ENCODE measurements at regions not wholly inside any gene's neighbourhood (a gene's known extent, or its start where the extent isn't known, plus 50 kb on each side); places are given as distances from the start of the nearest gene placed in this dataset.

DNA sequence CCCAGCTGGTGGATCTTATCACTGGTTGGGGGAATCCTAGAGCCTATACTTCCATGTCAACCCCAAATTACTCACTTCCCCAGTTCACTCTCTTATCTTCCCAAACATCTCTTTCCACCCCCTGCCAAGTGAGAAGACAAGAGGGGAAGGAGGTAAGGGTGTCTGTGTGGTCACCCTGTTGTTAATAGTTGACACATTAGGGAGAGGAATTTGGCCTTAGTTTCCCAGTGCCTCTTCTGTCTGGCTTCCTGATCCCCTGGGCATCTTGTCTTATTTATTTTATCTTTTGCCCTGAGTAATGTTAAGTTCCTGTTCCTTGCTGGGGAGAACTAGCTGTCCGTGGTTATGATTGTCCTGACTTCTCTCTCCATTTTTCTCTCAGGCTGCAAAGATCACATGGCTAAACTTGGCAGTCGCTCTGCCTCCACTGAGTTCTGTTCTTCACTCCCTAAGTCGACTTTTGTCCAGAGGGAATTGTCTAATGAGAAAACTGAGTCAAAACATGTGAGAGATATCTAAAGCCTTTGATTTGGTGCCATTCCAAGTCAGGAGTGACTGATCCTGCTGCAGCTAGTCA, 157.1 kb upstream of the SYT6 start:
- DNase-seq = no peak

DNA sequence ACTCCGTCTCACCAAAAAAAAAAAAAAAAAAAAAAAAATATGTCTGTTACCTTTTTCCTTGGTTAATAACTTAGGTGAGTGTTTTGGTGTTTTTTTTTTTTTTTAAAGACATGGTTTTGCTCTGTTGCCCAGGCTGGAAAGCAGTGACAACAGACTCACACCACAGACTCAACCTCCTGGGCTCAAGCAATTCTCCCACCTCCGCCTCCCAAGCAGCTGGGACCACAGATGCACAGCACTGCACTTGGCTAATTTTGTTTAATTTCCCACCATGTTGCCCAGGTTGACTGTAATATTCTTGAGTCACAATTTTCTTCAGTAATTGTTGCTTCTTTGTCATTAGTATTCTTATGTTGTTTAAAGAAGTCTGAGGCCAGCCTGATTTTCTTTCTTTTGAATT, 149.2 kb upstream of the SYT6 start:
- DNase-seq = no peak

DNA sequence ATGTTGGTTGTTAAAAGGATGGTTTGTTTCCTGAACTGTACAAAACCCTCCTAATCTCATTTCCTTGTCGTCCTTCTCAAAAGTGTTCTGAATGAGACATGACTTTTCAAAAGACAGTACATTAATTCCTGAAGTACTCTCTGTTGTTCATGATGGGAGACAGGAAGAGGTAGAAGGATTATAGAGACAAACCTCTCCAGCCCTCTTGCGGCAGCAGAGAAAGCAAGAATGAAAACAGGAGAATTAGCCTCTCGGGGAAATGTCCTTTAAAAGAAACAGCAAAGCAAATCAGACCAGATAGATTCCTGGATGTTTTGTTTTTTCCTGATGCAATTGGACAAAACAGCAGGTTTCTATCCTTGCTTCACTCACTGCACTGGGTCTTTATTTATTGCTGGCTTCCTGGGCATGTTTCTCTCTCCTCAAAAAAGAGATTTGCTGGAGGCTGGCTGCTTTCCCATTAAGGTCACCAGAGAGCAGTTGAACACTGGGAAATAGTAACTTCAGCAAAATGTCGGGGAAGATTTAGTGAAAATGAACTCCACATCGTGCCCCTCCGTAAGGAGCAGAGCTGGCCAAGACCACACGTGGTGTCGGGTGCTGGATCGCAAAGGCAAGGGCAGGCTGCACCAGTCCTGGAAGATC, 145.8 kb upstream of the SYT6 start:
- no peak for DNase-seq

DNA sequence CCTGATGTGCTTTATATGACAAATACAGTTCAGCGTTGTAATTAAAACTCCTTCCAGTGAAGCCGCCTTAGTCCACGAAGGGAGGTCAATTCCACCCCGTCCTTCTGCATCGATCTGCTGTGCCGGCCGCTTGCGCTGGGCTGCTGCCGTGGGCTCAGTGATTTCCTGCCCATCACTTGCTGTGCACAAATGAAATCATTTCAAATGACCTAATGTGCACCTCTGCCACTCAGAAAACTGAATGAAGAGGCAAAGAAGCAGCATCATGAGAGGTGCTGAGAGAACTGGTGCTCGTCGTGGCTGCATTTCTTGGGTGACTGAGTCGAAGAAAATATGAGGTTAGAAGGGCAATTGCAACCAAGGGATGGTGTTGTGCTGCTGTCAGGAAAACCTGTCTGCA, 144.3 kb upstream of the SYT6 start:
- DNase-seq = no peak

DNA sequence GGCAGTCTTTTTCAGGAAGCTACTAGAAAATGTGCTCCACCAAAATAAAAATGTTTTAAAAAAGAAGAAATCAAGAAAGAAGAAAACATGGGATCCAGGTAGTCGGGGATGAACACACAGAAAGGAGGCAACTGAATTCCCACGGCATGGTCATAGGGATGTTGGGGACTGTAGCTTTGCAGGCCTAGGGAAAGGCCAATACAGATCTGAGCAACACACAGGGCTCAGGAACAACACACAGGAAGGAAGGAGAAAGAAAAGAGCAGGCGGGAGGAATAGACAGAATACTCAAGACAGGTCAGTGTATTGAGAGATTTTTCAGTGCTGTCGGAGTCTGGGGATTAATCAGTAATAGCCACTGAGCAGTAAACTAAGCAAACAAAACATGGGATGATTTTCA, 142.7 kb upstream of the SYT6 start:
- DNase-seq = no peak

DNA sequence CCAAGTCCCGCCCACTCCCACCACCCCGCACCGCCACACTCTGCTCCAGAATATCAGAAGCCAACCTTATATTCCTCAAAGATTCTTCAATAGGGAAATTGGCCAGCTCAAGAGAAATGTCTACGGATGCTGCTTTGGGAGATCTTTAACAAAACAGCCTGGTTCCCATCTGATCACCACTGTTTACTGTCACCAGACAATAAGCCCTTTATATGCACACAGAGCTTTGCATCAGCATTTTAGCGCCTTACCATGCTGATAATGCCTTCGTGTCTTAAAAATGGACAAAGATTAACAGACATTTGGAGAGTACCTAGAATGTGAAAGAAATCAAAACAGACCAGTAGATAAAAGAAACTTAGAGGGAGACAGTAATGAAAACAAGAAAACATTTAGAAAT, 141.7 kb upstream of the SYT6 start:
- no peak for DNase-seq

DNA sequence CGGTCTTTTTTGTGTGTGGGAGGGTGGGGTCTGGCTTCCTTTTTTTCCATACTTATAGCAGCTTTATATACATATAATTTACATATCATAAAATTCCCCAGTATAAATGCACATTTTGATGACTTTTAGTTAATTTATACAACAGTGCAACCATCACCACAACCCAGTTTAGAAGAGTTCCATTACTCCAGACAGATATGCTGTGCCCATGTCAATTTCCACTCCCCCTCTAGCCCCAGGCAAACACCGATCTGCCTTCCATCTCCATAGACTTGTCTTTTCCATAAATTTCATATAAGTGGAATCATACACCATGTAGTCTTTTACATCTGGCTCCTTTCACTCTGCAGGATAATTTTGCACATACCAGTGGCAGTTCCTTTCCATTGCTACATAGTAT, 139.2 kb upstream of the SYT6 start:
- DNase-seq = no peak

DNA sequence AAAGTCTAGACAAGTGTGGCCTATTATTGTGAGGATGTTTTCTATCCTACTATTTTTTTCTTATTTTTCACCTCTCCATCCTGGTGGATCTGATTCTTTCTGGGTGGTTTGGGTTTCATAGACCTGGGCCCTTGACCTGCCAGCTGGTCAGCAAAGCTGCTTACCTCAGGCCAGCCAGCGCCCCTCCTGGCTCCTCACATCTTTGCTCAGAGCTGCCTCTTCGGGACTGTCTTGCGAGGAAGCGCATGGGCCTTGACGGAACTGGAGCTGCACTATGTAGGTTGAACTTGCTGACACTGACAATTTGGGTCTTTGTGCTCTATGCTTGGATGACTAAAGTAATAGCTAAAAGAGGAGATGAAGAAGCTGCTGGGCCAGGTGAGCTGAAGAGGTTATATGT, 138.5 kb upstream of the SYT6 start:
- DNase-seq = no peak

DNA sequence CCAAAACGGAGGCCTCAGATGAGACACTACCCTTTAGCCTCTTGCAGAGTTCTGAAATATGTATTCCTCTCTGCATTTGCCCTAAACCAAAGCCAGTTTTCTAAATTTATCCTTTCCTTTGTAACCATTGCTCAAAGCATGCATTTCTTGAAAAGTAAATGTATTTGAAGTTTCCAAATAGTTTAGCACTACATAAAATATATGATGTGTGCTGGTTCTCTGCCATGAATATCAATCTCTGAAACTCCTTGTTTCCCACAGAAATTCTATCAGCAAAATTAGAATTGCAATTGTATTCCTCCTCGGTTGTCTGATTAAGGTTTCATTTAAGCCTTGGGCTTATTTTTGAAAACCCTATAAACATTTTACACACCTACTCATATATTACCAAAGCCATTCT, 137.1 kb upstream of the SYT6 start:
- DNase-seq = no peak

DNA sequence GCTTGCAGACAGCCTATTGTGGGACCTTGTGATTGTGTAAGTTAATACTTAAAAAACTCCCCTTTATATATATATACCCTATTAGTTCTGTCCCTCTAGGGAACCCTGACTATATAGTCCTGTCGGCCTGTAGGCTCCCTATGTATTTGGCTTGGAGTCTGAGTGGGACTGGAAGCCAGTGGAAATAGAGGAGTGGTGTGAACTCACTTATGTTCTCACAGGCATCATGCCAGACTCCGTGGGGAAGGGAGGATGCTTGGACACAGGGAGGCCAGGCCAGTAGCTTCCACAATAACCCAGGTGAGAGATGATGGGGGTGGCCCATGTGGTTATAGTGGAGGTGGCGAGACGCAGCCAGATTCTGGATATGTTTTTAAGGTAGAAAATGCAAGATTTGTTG, 136.7 kb upstream of the SYT6 start:
- no peak for DNase-seq

DNA sequence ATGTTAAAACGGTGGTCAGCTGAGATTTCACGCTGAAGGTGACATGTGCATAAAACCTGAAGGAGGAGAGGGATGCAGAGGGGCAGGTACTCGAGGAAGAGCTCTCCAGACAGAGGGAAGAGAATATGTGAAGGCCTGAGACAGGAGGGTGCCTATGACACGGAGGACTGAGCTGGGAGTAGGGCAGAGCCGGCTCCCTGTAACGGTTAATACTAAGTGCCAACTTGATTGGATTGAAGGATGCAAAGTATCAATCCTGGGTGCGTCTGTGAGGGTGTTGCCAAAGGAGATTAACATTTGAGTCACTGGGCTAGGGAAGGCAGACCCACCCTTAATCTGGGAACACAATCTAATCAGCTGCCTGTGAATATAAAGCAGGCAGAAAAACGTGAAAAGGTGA, 136.2 kb upstream of the SYT6 start:
- no peak for DNase-seq

DNA sequence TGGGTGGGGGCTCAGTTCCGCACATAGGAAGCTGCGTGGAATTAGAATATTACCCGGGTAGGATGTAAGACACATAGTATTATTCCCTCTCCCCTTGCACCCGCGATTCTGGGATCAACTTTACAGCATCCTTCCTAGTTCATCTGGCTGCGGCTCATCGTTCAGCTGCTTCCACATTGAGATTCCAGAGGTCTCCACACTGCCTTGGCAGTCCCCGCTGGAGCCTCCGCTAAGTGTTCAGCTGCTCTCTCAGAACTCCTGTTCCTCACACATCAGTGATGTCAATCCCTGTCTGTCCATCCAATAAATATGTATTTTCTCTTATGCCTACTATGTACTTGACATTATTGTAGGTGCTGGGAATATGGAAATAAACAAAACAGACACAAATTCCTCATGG, 135.6 kb upstream of the SYT6 start:
- no peak for DNase-seq

DNA sequence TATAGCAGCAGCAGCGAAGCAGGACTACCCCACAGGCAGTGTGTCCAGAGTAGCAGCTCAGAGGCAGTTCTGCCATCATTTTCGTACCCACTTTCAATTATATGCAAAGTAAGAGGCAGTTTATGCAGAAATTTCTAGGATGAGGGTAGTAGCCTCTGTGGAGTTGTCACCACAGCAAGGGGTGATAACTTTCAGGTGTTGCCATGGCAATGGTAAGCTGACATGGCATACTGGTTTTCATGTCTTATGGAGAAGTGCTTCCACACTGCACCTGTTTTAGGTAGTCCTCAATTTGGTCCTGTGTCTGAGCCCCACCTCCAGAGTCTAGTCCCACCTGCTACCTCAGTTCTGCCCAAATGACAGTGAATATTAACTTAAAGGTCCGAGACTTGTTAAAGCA, 133.3 kb upstream of the SYT6 start:
- no peak for DNase-seq

DNA sequence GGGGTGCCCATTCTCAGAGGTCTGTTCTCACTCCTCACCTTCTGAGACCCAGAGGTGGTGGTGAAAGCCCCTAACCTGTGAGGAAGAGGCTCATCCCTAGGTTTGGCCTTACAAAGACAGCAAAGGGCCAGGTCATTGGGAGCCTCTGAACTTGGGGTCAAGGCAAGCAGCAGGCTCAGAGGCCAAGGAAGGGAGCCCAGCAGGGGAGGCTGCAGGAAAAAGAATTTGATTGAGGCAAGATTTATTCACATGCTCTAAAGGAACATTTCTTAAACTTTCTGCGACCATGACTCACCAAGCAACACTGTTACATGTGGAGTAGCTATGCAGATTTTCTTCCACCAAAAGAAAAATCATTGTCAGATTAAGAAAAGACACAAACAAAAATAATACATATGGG, 132.5 kb upstream of the SYT6 start:
- DNase-seq = no peak

DNA sequence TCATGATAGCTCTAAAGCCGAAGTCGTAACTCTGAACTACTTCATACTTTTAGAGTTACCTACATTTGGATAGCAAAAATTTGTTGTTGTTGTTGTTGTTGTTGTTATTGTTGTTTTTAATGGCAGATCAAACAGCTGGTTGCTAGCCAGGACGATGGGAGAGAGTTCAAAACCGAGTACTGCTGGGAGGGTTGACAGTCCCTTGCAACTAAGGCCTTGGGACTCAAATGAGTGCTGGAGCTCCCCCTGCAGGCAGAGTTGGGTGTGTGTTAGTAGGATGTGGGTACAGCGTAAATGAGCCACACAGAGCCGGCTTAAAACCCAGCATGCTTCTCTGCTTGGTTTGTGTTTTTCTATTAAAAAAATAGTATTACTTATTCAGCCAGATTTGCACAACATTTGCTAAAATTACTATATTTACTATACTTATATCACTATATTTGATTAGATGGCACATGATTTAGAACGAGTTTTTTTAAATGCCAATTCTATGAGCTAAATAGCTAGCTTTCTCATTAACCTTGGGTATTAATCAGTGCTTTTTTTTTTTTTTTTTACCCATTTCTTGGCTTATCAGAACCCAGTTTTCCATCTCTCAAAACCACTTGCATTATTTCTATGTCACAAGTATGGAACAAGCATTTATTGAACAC, 129.2 kb upstream of the SYT6 start:
- DNase-seq = peak; percentile 76

DNA sequence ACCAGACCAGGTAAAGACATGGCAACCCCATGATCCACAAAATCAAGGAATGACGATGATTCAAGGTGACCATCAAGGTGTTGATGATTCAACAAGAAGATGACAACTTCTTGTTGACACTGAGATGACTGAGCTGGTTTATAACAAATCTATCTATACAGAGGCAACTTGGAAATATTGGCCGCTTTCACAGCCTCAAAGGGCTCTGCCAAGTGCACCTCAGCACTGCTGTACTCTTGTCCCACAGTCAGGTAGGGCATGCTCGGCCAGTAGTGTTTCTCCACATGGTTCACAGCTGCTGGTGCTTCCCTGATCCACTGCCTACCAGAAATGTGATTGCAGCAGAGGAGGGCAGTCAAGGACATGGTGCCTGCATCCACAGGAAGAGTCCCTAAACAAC, 125.2 kb upstream of the SYT6 start:
- DNase-seq = no peak

DNA sequence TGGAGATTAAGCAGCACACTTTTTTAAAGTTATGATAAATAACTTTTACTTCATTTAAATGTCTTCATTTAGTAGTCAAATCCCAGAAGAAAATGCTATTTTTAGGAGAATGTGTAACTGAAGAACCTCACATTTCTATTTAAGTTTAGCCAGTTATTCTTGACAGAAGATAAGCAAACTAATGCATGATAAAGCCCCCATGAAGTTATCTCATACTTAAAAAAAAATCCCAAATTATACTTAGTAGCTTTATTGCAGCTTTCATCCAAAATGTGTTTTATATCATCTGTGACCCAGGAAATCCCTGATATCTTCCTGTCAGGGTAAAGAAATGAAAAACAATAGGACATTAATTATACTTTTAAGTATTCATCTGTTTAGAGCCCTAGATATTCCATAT, 124.8 kb upstream of the SYT6 start:
- no peak for DNase-seq

DNA sequence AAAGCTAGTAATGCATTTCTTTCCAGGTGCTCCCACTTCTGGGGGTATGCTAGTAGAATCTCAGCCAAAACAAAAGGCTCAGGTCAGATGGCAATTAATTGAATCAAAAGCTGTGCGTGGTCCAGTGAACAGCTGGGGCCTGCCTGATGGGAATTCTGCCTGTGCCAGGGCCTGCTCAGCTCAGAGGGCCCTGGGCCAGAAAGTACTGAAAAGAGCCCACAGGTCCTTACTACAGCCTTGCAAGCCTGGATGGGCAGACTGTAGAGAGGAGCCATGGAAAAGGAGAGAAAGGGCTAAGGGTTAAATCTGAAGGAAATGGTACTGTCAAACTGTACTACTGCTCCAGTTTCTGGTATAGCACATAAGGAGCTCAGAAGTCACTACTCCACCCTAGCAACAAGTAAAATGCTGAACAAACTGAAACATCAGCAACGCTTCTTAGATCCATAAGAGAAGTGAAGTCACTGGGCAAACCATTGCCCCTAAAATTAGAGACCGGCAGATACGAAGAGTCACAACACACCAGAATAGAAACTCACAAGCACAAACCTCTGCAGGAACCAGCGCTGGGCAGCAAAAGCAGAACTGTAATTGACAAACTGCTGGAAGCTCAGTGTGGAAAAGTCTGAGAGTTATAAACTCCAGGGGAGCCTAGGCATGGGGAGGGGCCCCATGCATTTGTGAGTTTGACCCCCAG, 121.1 kb upstream of the SYT6 start:
- DNase-seq = no peak

DNA sequence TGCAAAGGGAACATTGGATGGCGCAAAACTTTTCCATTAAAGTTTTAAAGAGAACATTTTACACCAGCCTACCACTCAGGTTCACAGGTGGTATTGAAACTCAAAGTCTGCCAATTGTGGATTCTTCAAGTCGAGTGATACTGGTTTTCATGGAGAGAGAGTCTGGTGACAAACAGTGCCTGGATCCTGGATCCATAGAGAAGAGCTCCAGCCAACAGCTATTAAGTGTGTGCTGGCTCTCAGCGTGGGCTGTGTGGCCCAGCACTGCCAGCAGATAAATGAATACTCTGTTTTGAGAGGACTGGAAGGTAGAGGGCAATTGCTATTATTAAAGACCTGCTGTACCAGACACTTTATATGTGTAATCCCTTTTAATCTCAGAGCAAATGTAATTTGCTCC, 118.9 kb upstream of the SYT6 start:
- DNase-seq = no peak

DNA sequence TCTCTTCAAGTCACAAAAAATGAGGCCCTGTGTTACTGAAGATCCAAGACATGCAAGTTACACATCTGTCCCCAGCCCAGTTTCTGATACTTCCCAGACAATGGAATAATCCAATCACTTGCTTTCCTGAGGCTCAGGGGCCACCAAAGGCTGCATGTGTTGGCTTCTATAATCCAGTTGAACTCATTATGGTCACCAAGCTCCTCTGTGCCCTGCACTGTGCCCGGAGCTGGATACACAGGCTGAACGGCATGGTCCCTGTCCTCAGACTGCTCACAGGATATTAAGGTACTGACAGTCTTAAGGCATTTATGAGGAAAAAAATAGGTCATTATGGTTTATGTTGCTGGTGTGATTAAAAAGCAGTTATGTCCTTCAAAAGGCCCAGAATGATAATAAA, 117.0 kb upstream of the SYT6 start:
- DNase-seq = no peak

DNA sequence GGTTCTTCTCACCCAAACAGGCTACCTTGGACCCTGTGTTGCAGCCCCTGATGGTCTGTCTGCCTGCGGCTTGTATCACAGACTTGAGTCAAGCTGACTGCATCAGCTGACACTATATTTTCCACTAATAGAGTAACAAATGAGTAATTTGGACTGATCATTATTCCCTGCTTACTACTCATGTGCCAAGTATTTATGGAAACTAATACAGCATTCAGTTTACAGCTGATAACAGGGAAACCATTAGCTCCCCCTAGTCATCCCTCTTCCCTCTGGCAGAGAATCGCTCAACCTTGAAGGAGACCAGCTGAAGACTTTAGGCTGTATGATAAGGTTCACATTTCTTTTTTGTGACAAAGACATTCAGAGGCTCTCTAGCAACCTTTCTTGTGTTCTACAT, 116.6 kb upstream of the SYT6 start:
- DNase-seq = no peak

DNA sequence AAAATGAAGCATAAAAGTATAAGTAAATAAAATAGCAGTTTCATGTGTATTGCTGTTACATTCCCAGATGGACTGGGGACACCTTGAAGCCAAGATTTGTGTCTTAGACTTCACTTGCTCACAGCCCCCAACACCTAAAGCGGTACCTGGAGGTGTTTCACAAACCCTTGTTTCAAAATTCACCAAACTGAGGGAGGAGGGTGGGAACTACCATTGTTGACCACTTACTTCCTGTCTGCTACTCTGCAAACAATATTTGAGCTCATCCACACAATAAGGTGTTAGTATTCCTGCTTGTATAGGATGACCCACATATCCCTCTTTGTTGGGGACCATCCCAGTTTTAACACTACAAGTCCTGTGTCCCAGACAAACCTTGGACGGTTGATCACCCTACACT, 115.9 kb upstream of the SYT6 start:
- no peak for DNase-seq

DNA sequence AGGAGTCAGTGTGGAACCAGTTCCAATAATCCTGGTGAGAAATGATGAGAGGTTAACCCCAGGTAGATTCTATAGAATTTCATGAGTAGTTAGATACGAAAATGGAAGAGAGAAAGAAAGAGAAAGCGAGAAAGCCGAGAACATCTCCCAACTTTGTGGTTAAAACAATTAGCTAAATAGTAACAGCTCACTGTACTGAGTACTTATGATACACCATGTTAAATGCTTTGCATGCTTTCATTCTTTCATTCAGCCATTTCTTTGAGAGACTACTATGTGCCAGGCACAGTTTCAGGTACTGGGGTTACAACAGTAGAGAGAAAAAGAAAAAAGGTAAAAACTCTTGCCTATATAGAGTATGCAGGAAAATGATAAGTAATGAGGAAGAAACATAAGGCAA, 109.7 kb upstream of the SYT6 start:
- no peak for DNase-seq

DNA sequence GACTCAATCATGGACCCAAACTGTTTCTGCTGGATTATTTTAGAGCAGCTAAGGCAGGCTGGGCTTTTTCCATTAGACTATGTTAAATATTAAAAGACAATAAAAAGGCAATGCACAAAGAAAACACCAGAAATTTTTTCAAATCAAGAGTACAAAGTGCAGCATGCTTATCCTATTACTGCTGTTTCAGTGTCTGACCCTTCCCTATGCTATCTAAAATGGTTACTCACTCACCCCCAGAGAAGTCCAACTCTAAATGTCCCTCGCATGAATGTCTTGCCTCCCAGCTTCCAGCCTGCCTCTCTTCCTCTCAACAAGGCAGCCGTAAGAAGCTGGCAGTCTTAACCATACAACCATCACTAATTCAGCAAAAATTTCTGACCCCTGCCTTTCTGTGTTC, 108.7 kb upstream of the SYT6 start:
- DNase-seq = no peak
